Breast epithelium (tissue), 3 donors: ENCODE measurements at regions not wholly inside any gene's neighbourhood (a gene's known extent, or its start where the extent isn't known, plus 50 kb on each side); places are given as distances from the start of the nearest gene placed in this dataset.

Experiments used
- CTCF ChIP-seq, 3 donors: fragments of 450-650 bp; IDR thresholded peaks; one replicate each; pipeline ENCODE4 v1.5.1; 2016 to 2017; ENCODE audit warnings: antibody characterized with exemption in 3 of 3, mild to moderate bottlenecking in 3 of 3, moderate library complexity in 3 of 3
- POLR2A ChIP-seq: fragments of 450-650 bp; IDR thresholded peaks from one replicate; pipeline ENCODE4 v1.6.1; 2016; ENCODE audit warnings: antibody characterized with exemption, mild to moderate bottlenecking, moderate library complexity

DNA sequence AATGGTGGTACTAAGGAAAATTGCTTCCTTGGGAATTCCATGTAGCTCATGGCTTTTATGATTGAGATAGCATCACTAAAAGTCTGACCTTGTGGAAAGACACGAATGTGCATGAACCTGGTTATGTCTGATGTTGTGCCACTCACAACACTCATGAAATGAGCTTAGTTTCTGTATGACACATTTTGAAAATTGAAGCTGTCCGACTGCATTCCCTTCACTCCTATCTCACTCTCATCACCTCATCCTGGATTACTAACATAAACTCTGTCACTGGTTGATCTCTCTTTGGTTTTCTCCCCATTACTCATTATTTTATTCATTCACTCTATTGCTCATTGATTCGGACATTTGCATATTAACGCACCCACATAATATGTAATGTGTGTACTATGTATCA is 190.0 kb upstream of the VWC2 start:
- no peak for TF ChIP-seq CTCF (IDR thresholded peaks at IDR 0.05)
- TF ChIP-seq POLR2A, result no peak
